GM19468 (cell line): ENCODE measurements at regions not wholly inside any gene's neighbourhood (a gene's known extent, or its start where the extent isn't known, plus 50 kb on each side); places are given as distances from the start of the nearest gene placed in this dataset.
"Not testable (repeated sequence)": the region's sequence is repeated elsewhere in the genome, so short reads cannot be mapped to it uniquely, and the experiment has no call there.

ENCODE experiments used
- ATAC-seq: cut with Tn5 transposase; IDR thresholded peaks from one replicate; pipeline ENCODE4 v1.9.1; 2021; ENCODE audit warnings: mild to moderate bottlenecking, moderate library complexity, moderate number of reproducible peaks; ENCODE audit not compliant: unreplicated experiment; ENCODE audit errors: extremely low read depth

- no peak for ATAC-seq
Measured at GRCh38 chr10:46787321-46787615, 124.0 kb upstream of the PTPN20 start.

GRCh38 chr10:46792657-46793357 is 118.4 kb upstream of the PTPN20 start:
- ATAC-seq, result not testable (repeated sequence)

GRCh38 chr10:46796351-46796750 is 114.9 kb upstream of the PTPN20 start:
- not testable (repeated sequence) for ATAC-seq

GRCh38 chr10:46802010-46802409 is 109.2 kb upstream of the PTPN20 start:
- not testable (repeated sequence) for ATAC-seq

- not testable (repeated sequence) for ATAC-seq
Measured at GRCh38 chr10:46803082-46803481, 108.1 kb upstream of the PTPN20 start.

GRCh38 chr10:46810222-46810621 is 101.0 kb upstream of the PTPN20 start:
- ATAC-seq, result not testable (repeated sequence)

GRCh38 chr10:46816126-46816525 is 95.1 kb upstream of the PTPN20 start:
- ATAC-seq, result not testable (repeated sequence)

GRCh38 chr10:46840393-46841050 is 70.7 kb upstream of the PTPN20 start:
- not testable (repeated sequence) for ATAC-seq

GRCh38 chr10:46841051-46841593 is 70.1 kb upstream of the PTPN20 start:
- not testable (repeated sequence) for ATAC-seq

- ATAC-seq, result not testable (repeated sequence)
Measured at GRCh38 chr10:46845194-46845593, 66.0 kb upstream of the PTPN20 start.

- not testable (repeated sequence) for ATAC-seq
Measured at GRCh38 chr10:46845640-46846039, 65.6 kb upstream of the PTPN20 start.

- ATAC-seq, result not testable (repeated sequence)
Measured at GRCh38 chr10:46860753-46861152, 50.5 kb upstream of the PTPN20 start.
